Osteocyte (in vitro differentiated cells): ENCODE measurements at regions not wholly inside any gene's neighbourhood (a gene's known extent, or its start where the extent isn't known, plus 50 kb on each side); places are given as distances from the start of the nearest gene placed in this dataset.

Experiments
- DNase-seq: peaks from one replicate; pipeline ENCODE4 v3.0.0; 2021; ENCODE audit warnings: mixed read lengths; ENCODE audit not compliant: unreplicated experiment; ENCODE audit errors: extremely low spot score
- H3K27ac Mint-ChIP-seq: one replicate; pipeline ENCODE4 v1.8.0; 2021; ENCODE audit warnings: mild to moderate bottlenecking, mixed read lengths; ENCODE audit not compliant: unreplicated experiment
- H3K27me3 Mint-ChIP-seq: one replicate; pipeline ENCODE4 v1.8.0; 2021; ENCODE audit warnings: mixed read lengths; ENCODE audit not compliant: unreplicated experiment
- H3K36me3 Mint-ChIP-seq: one replicate; pipeline ENCODE4 v1.8.0; 2021; ENCODE audit warnings: mixed read lengths; ENCODE audit not compliant: unreplicated experiment
- H3K4me1 Mint-ChIP-seq: one replicate; pipeline ENCODE4 v1.8.0; 2021; ENCODE audit warnings: mixed read lengths; ENCODE audit not compliant: unreplicated experiment
- H3K4me3 Mint-ChIP-seq: one replicate; pipeline ENCODE4 v1.8.0; 2021; ENCODE audit warnings: mild to moderate bottlenecking, moderate library complexity, mixed read lengths; ENCODE audit not compliant: unreplicated experiment
- H3K9me3 Mint-ChIP-seq: one replicate; pipeline ENCODE4 v1.8.0; 2021; ENCODE audit warnings: mixed read lengths; ENCODE audit not compliant: unreplicated experiment
- CTCF ChIP-seq: fragments of 200-600 bp; sonication (generic); IDR thresholded peaks from 2 replicates; pipeline ENCODE4 v1.5.0; 2021; ENCODE audit warnings: antibody characterized with exemption, mild to moderate bottlenecking, moderate library complexity

GRCh38 chr15:70198441-70199123, 100.9 kb upstream of the TLE3 start:
- TF ChIP-seq CTCF: no peak
- Mint-ChIP-seq H3K4me3 (no peak overlapping the region), H3K27ac (no peak overlapping the region), H3K9me3 (no peaks in the 10 kb centered on the region), H3K4me1 (peaks cover 46% of the 10 kb centered on the region), H3K27me3 (peaks cover 9% of the 10 kb centered on the region), H3K36me3 (no peaks in the 10 kb centered on the region)
- no peak for DNase-seq

GRCh38 chr15:70197945-70198361, 100.2 kb upstream of the TLE3 start:
- Mint-ChIP-seq H3K27me3 (peaks cover 14% of the 10 kb centered on the region), H3K9me3 (no peaks in the 10 kb centered on the region), H3K27ac (no peak overlapping the region), H3K36me3 (no peaks in the 10 kb centered on the region), H3K4me3 (no peak overlapping the region), H3K4me1 (peaks cover 45% of the 10 kb centered on the region)
- no peak for DNase-seq
- no peak for TF ChIP-seq CTCF

GRCh38 chr15:70197318-70197944, 99.7 kb upstream of the TLE3 start:
- no peak for TF ChIP-seq CTCF
- H3K36me3 Mint-ChIP-seq: no peaks in the 10 kb centered on the region
- H3K9me3 Mint-ChIP-seq: no peaks in the 10 kb centered on the region
- H3K4me1 Mint-ChIP-seq: peaks cover 45% of the 10 kb centered on the region
- H3K27me3 Mint-ChIP-seq: peaks cover 16% of the 10 kb centered on the region
- no peak overlapping the region for H3K27ac Mint-ChIP-seq
- no peak for DNase-seq
- no peak overlapping the region for H3K4me3 Mint-ChIP-seq

GRCh38 chr15:70196372-70197316, 98.9 kb upstream of the TLE3 start:
- peak overlapping the region; percentile 85 for H3K27ac Mint-ChIP-seq
- no peak for TF ChIP-seq CTCF
- no peak overlapping the region for H3K4me3 Mint-ChIP-seq
- peaks cover 4% of the 10 kb centered on the region for H3K36me3 Mint-ChIP-seq
- peaks cover 5% of the 10 kb centered on the region for H3K9me3 Mint-ChIP-seq
- peak; percentile 88 for DNase-seq
- H3K27me3 Mint-ChIP-seq: peaks cover 21% of the 10 kb centered on the region
- H3K4me1 Mint-ChIP-seq: peaks cover 45% of the 10 kb centered on the region
